GM13977 (cell line): ENCODE measurements at regions not wholly inside any gene's neighbourhood (a gene's known extent, or its start where the extent isn't known, plus 50 kb on each side); places are given as distances from the start of the nearest gene placed in this dataset.

Experiments used
- DNase-seq: peaks from one replicate; pipeline ENCODE4 v3.0.0; 2012; ENCODE audit warnings: low spot score
- CTCF ChIP-seq: IDR thresholded peaks from 2 replicates; pipeline ENCODE4 v1.5.1; 2012; ENCODE audit warnings: mild to moderate bottlenecking, control low read depth; ENCODE audit not compliant: insufficient read depth; ENCODE audit errors: extremely low read depth, missing control alignments
- in situ Hi-C: fragments of 300-500 bp; cut with MboI; formaldehyde crosslinking; loops from one replicate; pipeline ENCODE4 v1.12.0; 2022; ENCODE audit warnings: low sequenced_read_pairs, low pct_unique_long_range_greater_than_20kb, mixed read lengths, inconsistent platforms; ENCODE audit not compliant: unreplicated experiment

GRCh38 chr7:155998328-155998691 is 186.0 kb upstream of the SHH start:
- no peak for TF ChIP-seq CTCF
- in situ Hi-C loops, result no loop called here
- DNase-seq, result no peak

- no peak for TF ChIP-seq CTCF
- in situ Hi-C loops, result no loop called here
- no peak for DNase-seq
These were observed 185.4 kb upstream of the SHH start for GRCh38 chr7:155997431-155998327.

GRCh38 chr7:155996718-155997280 is 184.5 kb upstream of the SHH start:
- TF ChIP-seq CTCF, result no peak
- DNase-seq, result no peak
- in situ Hi-C loops, result no loop called here

- DNase-seq, result no peak
- in situ Hi-C loops, result no loop called here
- TF ChIP-seq CTCF, result no peak
These were observed 182.9 kb upstream of the SHH start for GRCh38 chr7:155995183-155995612.

GRCh38 chr7:155994279-155994811 is 182.1 kb upstream of the SHH start:
- no peak for TF ChIP-seq CTCF
- in situ Hi-C loops, result no loop called here
- no peak for DNase-seq

GRCh38 chr7:155993420-155994278 is 181.4 kb upstream of the SHH start:
- DNase-seq, result no peak
- in situ Hi-C loops, result no loop called here
- no peak for TF ChIP-seq CTCF
